ENCODE measurements at regions not wholly inside any gene's neighbourhood (a gene's known extent, or its start where the extent isn't known, plus 50 kb on each side); places are given as distances from the start of the nearest gene placed in this dataset.
"Not testable (repeated sequence)": the region's sequence is repeated elsewhere in the genome, so short reads cannot be mapped to it uniquely, and the experiment has no call there.

- no peaks in the 10 kb centered on the region for H3K27me3 ChIP-seq (ENCODE audit: control insufficient read depth, insufficient read depth, low read length)
- no peaks in the 10 kb centered on the region for H3K36me3 ChIP-seq (ENCODE audit: control insufficient read depth, insufficient read depth, low read length)
- H3K4me1 ChIP-seq (ENCODE audit: control insufficient read depth, insufficient read depth, low read length) = peaks cover 2% of the 10 kb centered on the region
- H3K9ac ChIP-seq (ENCODE audit: low read length) = no peak overlapping the region
- no peak overlapping the region for H3K4me3 ChIP-seq (ENCODE audit: low read length)
- no peak overlapping the region for H3K27ac ChIP-seq (ENCODE audit: low read depth, low read length)
These were observed 367.6 kb downstream of the HLX start for GRCh38 chr1:221246628-221247415.

GRCh38 chr1:221251580-221251979 is 372.3 kb downstream of the HLX start:
- Histone ChIP-seq H3K27ac (ENCODE audit: low read depth, low read length) (no peak overlapping the region), H3K4me3 (ENCODE audit: low read length) (no peak overlapping the region), H3K9ac (ENCODE audit: low read length) (no peak overlapping the region), H3K27me3 (ENCODE audit: control insufficient read depth, insufficient read depth, low read length) (no peaks in the 10 kb centered on the region), H3K36me3 (ENCODE audit: control insufficient read depth, insufficient read depth, low read length) (no peaks in the 10 kb centered on the region), H3K4me1 (ENCODE audit: control insufficient read depth, insufficient read depth, low read length) (no peaks in the 10 kb centered on the region)

- H3K27ac ChIP-seq (ENCODE audit: low read depth, low read length) = no peak overlapping the region
- H3K9ac ChIP-seq (ENCODE audit: low read length) = no peak overlapping the region
- H3K4me1 ChIP-seq (ENCODE audit: control insufficient read depth, insufficient read depth, low read length) = no peaks in the 10 kb centered on the region
- H3K4me3 ChIP-seq (ENCODE audit: low read length) = no peak overlapping the region
- H3K36me3 ChIP-seq (ENCODE audit: control insufficient read depth, insufficient read depth, low read length) = no peaks in the 10 kb centered on the region
- H3K27me3 ChIP-seq (ENCODE audit: control insufficient read depth, insufficient read depth, low read length) = no peaks in the 10 kb centered on the region
These were observed 375.6 kb downstream of the HLX start for GRCh38 chr1:221254813-221255212.

- H3K4me3 ChIP-seq (ENCODE audit: low read length) = no peak overlapping the region
- no peak overlapping the region for H3K27ac ChIP-seq (ENCODE audit: low read depth, low read length)
- H3K36me3 ChIP-seq (ENCODE audit: control insufficient read depth, insufficient read depth, low read length) = no peaks in the 10 kb centered on the region
- H3K4me1 ChIP-seq (ENCODE audit: control insufficient read depth, insufficient read depth, low read length) = no peaks in the 10 kb centered on the region
- H3K9ac ChIP-seq (ENCODE audit: low read length) = no peak overlapping the region
- H3K27me3 ChIP-seq (ENCODE audit: control insufficient read depth, insufficient read depth, low read length) = no peaks in the 10 kb centered on the region
These were observed 377.5 kb downstream of the HLX start for GRCh38 chr1:221256773-221257172.

GRCh38 chr1:221257548-221257947 is 378.3 kb downstream of the HLX start:
- not testable (repeated sequence) for H3K4me3 ChIP-seq (ENCODE audit: low read length); H3K27ac ChIP-seq (ENCODE audit: low read depth, low read length); H3K9ac ChIP-seq (ENCODE audit: low read length); H3K36me3 ChIP-seq (ENCODE audit: control insufficient read depth, insufficient read depth, low read length); H3K27me3 ChIP-seq (ENCODE audit: control insufficient read depth, insufficient read depth, low read length); H3K4me1 ChIP-seq (ENCODE audit: control insufficient read depth, insufficient read depth, low read length)

- H3K4me3 ChIP-seq (ENCODE audit: low read length); H3K4me1 ChIP-seq (ENCODE audit: control insufficient read depth, insufficient read depth, low read length); H3K36me3 ChIP-seq (ENCODE audit: control insufficient read depth, insufficient read depth, low read length): not testable (repeated sequence)
These were observed 383.4 kb downstream of the HLX start for GRCh38 chr1:221262677-221263076.

GRCh38 chr1:221263831-221264767 is 384.9 kb downstream of the HLX start:
- Histone ChIP-seq H3K4me1 (ENCODE audit: control insufficient read depth, insufficient read depth, low read length) (no peaks in the 10 kb centered on the region), H3K27ac (ENCODE audit: low read depth, low read length) (no peak overlapping the region), H3K9ac (ENCODE audit: low read length) (no peak overlapping the region), H3K4me3 (ENCODE audit: low read length) (no peak overlapping the region), H3K36me3 (ENCODE audit: control insufficient read depth, insufficient read depth, low read length) (no peaks in the 10 kb centered on the region), H3K27me3 (ENCODE audit: control insufficient read depth, insufficient read depth, low read length) (no peaks in the 10 kb centered on the region)

More at GRCh38 chr1:221262677-221263076, 383.4 kb downstream of the HLX start:
- H3K27ac ChIP-seq (ENCODE audit: low read depth, low read length); H3K9ac ChIP-seq (ENCODE audit: low read length); H3K27me3 ChIP-seq (ENCODE audit: control insufficient read depth, insufficient read depth, low read length): not testable (repeated sequence)

GRCh38 chr1:221264848-221265247 is 385.6 kb downstream of the HLX start:
- Histone ChIP-seq H3K36me3 (ENCODE audit: control insufficient read depth, insufficient read depth, low read length) (no peaks in the 10 kb centered on the region), H3K4me1 (ENCODE audit: control insufficient read depth, insufficient read depth, low read length) (no peaks in the 10 kb centered on the region), H3K9ac (ENCODE audit: low read length) (no peak overlapping the region), H3K4me3 (ENCODE audit: low read length) (no peak overlapping the region), H3K27ac (ENCODE audit: low read depth, low read length) (no peak overlapping the region), H3K27me3 (ENCODE audit: control insufficient read depth, insufficient read depth, low read length) (no peaks in the 10 kb centered on the region)

- Histone ChIP-seq H3K27ac (ENCODE audit: low read depth, low read length) (no peak overlapping the region), H3K36me3 (ENCODE audit: control insufficient read depth, insufficient read depth, low read length) (no peaks in the 10 kb centered on the region), H3K4me3 (ENCODE audit: low read length) (no peak overlapping the region), H3K27me3 (ENCODE audit: control insufficient read depth, insufficient read depth, low read length) (no peaks in the 10 kb centered on the region), H3K9ac (ENCODE audit: low read length) (no peak overlapping the region), H3K4me1 (ENCODE audit: control insufficient read depth, insufficient read depth, low read length) (no peaks in the 10 kb centered on the region)
These were observed 389.1 kb downstream of the HLX start for GRCh38 chr1:221268295-221268694.

GRCh38 chr1:221271701-221272100 is 392.5 kb downstream of the HLX start:
- Histone ChIP-seq H3K27ac (ENCODE audit: low read depth, low read length) (no peak overlapping the region), H3K36me3 (ENCODE audit: control insufficient read depth, insufficient read depth, low read length) (no peaks in the 10 kb centered on the region), H3K27me3 (ENCODE audit: control insufficient read depth, insufficient read depth, low read length) (no peaks in the 10 kb centered on the region), H3K4me1 (ENCODE audit: control insufficient read depth, insufficient read depth, low read length) (no peaks in the 10 kb centered on the region), H3K9ac (ENCODE audit: low read length) (no peak overlapping the region), H3K4me3 (ENCODE audit: low read length) (no peak overlapping the region)

GRCh38 chr1:221272940-221273339 is 393.7 kb downstream of the HLX start:
- H3K27me3 ChIP-seq (ENCODE audit: control insufficient read depth, insufficient read depth, low read length) = no peaks in the 10 kb centered on the region

GRCh38 chr1:221274373-221274772 is 395.1 kb downstream of the HLX start:
- H3K27ac ChIP-seq (ENCODE audit: low read depth, low read length) = no peak overlapping the region
- H3K4me1 ChIP-seq (ENCODE audit: control insufficient read depth, insufficient read depth, low read length) = no peaks in the 10 kb centered on the region
- no peaks in the 10 kb centered on the region for H3K36me3 ChIP-seq (ENCODE audit: control insufficient read depth, insufficient read depth, low read length)
- no peaks in the 10 kb centered on the region for H3K27me3 ChIP-seq (ENCODE audit: control insufficient read depth, insufficient read depth, low read length)
- H3K9ac ChIP-seq (ENCODE audit: low read length) = no peak overlapping the region
- no peak overlapping the region for H3K4me3 ChIP-seq (ENCODE audit: low read length)

More at GRCh38 chr1:221272940-221273339, 393.7 kb downstream of the HLX start:
- H3K4me3 ChIP-seq (ENCODE audit: low read length) = no peak overlapping the region
- no peaks in the 10 kb centered on the region for H3K36me3 ChIP-seq (ENCODE audit: control insufficient read depth, insufficient read depth, low read length)
- H3K9ac ChIP-seq (ENCODE audit: low read length) = no peak overlapping the region
- no peaks in the 10 kb centered on the region for H3K4me1 ChIP-seq (ENCODE audit: control insufficient read depth, insufficient read depth, low read length)
- H3K27ac ChIP-seq (ENCODE audit: low read depth, low read length) = no peak overlapping the region

Data from rectal smooth muscle tissue (tissue), 1 donor.